Panc1 (cell line): ENCODE measurements at regions not wholly inside any gene's neighbourhood (a gene's known extent, or its start where the extent isn't known, plus 50 kb on each side); places are given as distances from the start of the nearest gene placed in this dataset.

ENCODE experiments used
- ATAC-seq: fragments of 200-7000 bp; cut with Tn5 transposase; 2 replicates; pipeline ENCODE4 v1.9.1; 2020; ENCODE audit warnings: mild to moderate bottlenecking, moderate library complexity
- BruUV-seq: library from RNA; stranded (reverse); fragments of 400-500 nt; replicated peaks from 2 replicates; lab custom pipeline; 2021; lab: Mats Ljungman, UMichigan
- CTCF ChIA-PET: fragments of 300-600 bp; sonication (Branson Sonifier 250); formaldehyde crosslinking; loops from one replicate; lab custom pipeline; 2022; ENCODE audit warnings: antibody characterized with exemption; lab: Charles Lee
- POLR2A ChIA-PET: fragments of 300-600 bp; sonication (Branson Sonifier 250); formaldehyde crosslinking; loops from one replicate; lab custom pipeline; 2022; ENCODE audit warnings: antibody characterized with exemption; lab: Charles Lee
- DNase-seq: peaks from one replicate; pipeline ENCODE4 v3.0.0-alpha.2; 2010; ENCODE audit warnings: low read depth, low spot score
- H3K27ac ChIP-seq: 2 replicates; pipeline ENCODE4 v1.5.1; 2011; ENCODE audit warnings: mild to moderate bottlenecking, low read length, inconsistent platforms
- H3K27me3 ChIP-seq: fragments of 200-500 bp; sonication (Bioruptor generic); 2 replicates; pipeline ENCODE4 v1.6.0; 2014; ENCODE audit warnings: low read length, inconsistent platforms; ENCODE audit not compliant: control insufficient read depth, insufficient read depth
- H3K36me3 ChIP-seq: fragments of 200-500 bp; sonication (Bioruptor generic); 2 replicates; pipeline ENCODE4 v1.5.1; 2014; ENCODE audit warnings: inconsistent platforms, mild to moderate bottlenecking, low read length, moderate library complexity; ENCODE audit not compliant: control insufficient read depth, insufficient read depth
- H3K4me1 ChIP-seq: 2 replicates; pipeline ENCODE4 v1.5.1; 2011; ENCODE audit warnings: inconsistent platforms, mild to moderate bottlenecking, low read length, moderate library complexity; ENCODE audit not compliant: control insufficient read depth, insufficient read depth
- H3K4me3 ChIP-seq, 2 experiments: 2 replicates each; pipeline ENCODE4 v1.5.1; 2011 to 2012; ENCODE audit warnings: low read depth in 2 of 2, low read length in 2 of 2, mild to moderate bottlenecking in 2 of 2, inconsistent platforms in 1 of 2, moderate library complexity in 1 of 2
- H3K9me3 ChIP-seq: fragments of 200-500 bp; sonication (Bioruptor generic); 2 replicates; pipeline ENCODE4 v1.5.1; 2014; ENCODE audit warnings: low read depth, mild to moderate bottlenecking, inconsistent platforms, low read length, moderate library complexity; ENCODE audit not compliant: control insufficient read depth, insufficient read depth
- POLR2AphosphoS5 ChIP-seq: IDR thresholded peaks from 2 replicates; pipeline ENCODE4 v1.6.1; 2012; ENCODE audit warnings: mild to moderate bottlenecking, low read depth, low read length, moderate library complexity
- SIN3A ChIP-seq: IDR thresholded peaks from 2 replicates; pipeline ENCODE4 v1.6.1; 2012; ENCODE audit warnings: low read depth, mild to moderate bottlenecking, low read length, moderate library complexity, borderline replicate concordance; ENCODE audit not compliant: insufficient read depth
- TCF7L2 ChIP-seq: IDR thresholded peaks from 2 replicates; pipeline ENCODE4 v1.6.1; 2011; ENCODE audit warnings: mild to moderate bottlenecking, low read depth, low read length, inconsistent platforms
- in situ Hi-C: cut with HindIII; loops from 2 replicates; pipeline ENCODE4 v1.10.0; 2016; ENCODE audit warnings: low sequenced_read_pairs, low pct_unique_long_range_greater_than_20kb
- intact Hi-C: fragments of 100-400 bp; cut with micrococcal nuclease; formaldehyde crosslinking; loops from one replicate; pipeline ENCODE4 v1.10.0; 2022; ENCODE audit not compliant: unreplicated experiment
- TF ChIP-seq, protein P1 (sequence below), 2 experiments: IDR thresholded peaks; 2 replicates each; pipeline ENCODE4 v1.6.1; 2011 to 2012; ENCODE audit warnings: low read depth in 2 of 2, control low read depth in 1 of 2, low read length in 1 of 2, mild to moderate bottlenecking in 1 of 2, moderate library complexity in 1 of 2; ENCODE audit not compliant: insufficient read depth in 1 of 2
- TF ChIP-seq, protein P2 (sequence below): fragments of 450-650 bp; IDR thresholded peaks from 2 replicates; pipeline ENCODE4 v1.5.1; 2017; ENCODE audit warnings: mild to moderate bottlenecking

DNA sequence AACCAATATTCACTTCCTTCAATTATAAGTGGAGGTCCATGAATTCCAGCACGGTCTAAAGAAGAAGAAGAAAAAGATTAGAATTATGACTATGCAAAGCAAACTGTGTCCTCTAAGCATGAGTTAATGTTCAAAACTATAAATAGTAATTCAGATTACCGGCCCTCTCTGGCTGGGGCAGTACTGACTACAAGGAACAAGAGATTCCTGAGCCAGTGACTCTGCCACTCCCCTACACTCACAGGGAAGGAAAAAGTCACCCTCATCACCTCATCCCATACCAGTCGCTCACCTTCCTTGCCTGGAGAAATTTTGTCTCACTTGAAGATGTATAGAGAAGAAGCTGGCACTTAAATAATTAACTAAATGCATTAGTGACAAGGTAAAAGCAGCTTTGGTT, 56.5 kb upstream of the CD302 start:
- no TSS peak for BruUV-seq
- CTCF ChIA-PET: interaction anchor here (0.7 kb wide), 1 partner anchor 307 kb away, joined by 3 read pairs; no protein-coding TSS in a partner anchor
- ATAC-seq (no peak), DNase-seq (no peak)
- intact Hi-C loops (no loop called here), in situ Hi-C loops (no loop called here)
- Histone ChIP-seq H3K4me1 (no peaks in the 10 kb centered on the region), H3K9me3 (no peaks in the 10 kb centered on the region), H3K36me3 (no peaks in the 10 kb centered on the region), H3K4me3 (no peak overlapping the region), H3K27me3 (peaks cover 7% of the 10 kb centered on the region; the same call in 1 of the 2 replicates), H3K27ac (no peak overlapping the region)
- TF ChIP-seq SIN3A: no peak
- TF ChIP-seq, protein P1, sequence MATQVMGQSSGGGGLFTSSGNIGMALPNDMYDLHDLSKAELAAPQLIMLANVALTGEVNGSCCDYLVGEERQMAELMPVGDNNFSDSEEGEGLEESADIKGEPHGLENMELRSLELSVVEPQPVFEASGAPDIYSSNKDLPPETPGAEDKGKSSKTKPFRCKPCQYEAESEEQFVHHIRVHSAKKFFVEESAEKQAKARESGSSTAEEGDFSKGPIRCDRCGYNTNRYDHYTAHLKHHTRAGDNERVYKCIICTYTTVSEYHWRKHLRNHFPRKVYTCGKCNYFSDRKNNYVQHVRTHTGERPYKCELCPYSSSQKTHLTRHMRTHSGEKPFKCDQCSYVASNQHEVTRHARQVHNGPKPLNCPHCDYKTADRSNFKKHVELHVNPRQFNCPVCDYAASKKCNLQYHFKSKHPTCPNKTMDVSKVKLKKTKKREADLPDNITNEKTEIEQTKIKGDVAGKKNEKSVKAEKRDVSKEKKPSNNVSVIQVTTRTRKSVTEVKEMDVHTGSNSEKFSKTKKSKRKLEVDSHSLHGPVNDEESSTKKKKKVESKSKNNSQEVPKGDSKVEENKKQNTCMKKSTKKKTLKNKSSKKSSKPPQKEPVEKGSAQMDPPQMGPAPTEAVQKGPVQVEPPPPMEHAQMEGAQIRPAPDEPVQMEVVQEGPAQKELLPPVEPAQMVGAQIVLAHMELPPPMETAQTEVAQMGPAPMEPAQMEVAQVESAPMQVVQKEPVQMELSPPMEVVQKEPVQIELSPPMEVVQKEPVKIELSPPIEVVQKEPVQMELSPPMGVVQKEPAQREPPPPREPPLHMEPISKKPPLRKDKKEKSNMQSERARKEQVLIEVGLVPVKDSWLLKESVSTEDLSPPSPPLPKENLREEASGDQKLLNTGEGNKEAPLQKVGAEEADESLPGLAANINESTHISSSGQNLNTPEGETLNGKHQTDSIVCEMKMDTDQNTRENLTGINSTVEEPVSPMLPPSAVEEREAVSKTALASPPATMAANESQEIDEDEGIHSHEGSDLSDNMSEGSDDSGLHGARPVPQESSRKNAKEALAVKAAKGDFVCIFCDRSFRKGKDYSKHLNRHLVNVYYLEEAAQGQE (IDR thresholded peaks at IDR 0.05; ENCODE audit: insufficient read depth in 1 of 2, low read depth in 2 of 2, low read length in 1 of 2): no peak
- TF ChIP-seq TCF7L2: no peak
- no peak for TF ChIP-seq POLR2AphosphoS5
- TF ChIP-seq, protein P2, sequence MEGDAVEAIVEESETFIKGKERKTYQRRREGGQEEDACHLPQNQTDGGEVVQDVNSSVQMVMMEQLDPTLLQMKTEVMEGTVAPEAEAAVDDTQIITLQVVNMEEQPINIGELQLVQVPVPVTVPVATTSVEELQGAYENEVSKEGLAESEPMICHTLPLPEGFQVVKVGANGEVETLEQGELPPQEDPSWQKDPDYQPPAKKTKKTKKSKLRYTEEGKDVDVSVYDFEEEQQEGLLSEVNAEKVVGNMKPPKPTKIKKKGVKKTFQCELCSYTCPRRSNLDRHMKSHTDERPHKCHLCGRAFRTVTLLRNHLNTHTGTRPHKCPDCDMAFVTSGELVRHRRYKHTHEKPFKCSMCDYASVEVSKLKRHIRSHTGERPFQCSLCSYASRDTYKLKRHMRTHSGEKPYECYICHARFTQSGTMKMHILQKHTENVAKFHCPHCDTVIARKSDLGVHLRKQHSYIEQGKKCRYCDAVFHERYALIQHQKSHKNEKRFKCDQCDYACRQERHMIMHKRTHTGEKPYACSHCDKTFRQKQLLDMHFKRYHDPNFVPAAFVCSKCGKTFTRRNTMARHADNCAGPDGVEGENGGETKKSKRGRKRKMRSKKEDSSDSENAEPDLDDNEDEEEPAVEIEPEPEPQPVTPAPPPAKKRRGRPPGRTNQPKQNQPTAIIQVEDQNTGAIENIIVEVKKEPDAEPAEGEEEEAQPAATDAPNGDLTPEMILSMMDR: no peak
- POLR2A ChIA-PET: interaction anchor here (0.6 kb wide), 2 partner anchors 27 to 516 kb away, joined by 4 to 7 read pairs; no protein-coding TSS in a partner anchor

DNA sequence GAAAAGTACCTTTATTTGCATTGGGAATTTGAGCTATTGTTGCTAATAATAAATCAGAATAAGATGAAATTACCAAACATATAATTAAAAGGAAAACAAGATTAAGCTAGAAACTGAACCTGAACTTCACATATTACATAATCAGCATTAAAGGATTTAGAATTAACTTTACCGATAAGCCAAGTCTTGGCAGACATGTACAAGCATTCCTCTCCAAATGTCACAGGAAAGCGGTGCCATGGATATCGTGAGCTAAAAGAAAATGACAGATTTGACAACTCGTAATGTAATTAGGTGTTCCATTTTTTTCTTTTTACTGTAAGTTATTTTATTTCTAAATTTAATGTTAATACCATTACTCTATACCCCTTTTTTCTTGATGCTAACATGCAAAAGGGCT, 55.1 kb upstream of the CD302 start:
- DNase-seq: no peak
- no TSS peak for BruUV-seq
- Histone ChIP-seq H3K4me3 (no peak overlapping the region), H3K36me3 (no peaks in the 10 kb centered on the region), H3K9me3 (no peaks in the 10 kb centered on the region), H3K27ac (no peak overlapping the region), H3K4me1 (no peaks in the 10 kb centered on the region), H3K27me3 (peaks cover 7% of the 10 kb centered on the region; the same call in 1 of the 2 replicates)
- in situ Hi-C loops: no loop called here
- ATAC-seq: no peak
- intact Hi-C loops: no loop called here
- CTCF ChIA-PET: no interaction called here
- TF ChIP-seq SIN3A (no peak), TCF7L2 (no peak), POLR2AphosphoS5 (no peak)
- TF ChIP-seq, protein P1 (IDR thresholded peaks at IDR 0.05; ENCODE audit: insufficient read depth in 1 of 2, low read depth in 2 of 2, low read length in 1 of 2): no peak
- TF ChIP-seq, protein P2: no peak
- POLR2A ChIA-PET: no interaction called here
